ENCODE measurements at regions not wholly inside any gene's neighbourhood (a gene's known extent, or its start where the extent isn't known, plus 50 kb on each side); places are given as distances from the start of the nearest gene placed in this dataset.

GRCh38 chr4:180437601-180438000, 1805.6 kb upstream of the TENM3 start:
- no peak for DNase-seq (ENCODE audit: unreplicated experiment)
- H3K4me1 Mint-ChIP-seq (ENCODE audit: insufficient read depth, unreplicated experiment), result no peaks in the 10 kb centered on the region
- H3K36me3 Mint-ChIP-seq (ENCODE audit: insufficient read depth, unreplicated experiment), result no peaks in the 10 kb centered on the region
- CTCF ChIA-PET, result interaction anchor here (0.6 to 1.7 kb wide), 3 partner anchors 12 to 233 kb away, joined by 3 to 4 read pairs (median 3); no protein-coding TSS in a partner anchor
- POLR2A ChIA-PET, result no interaction called here
- no peak for TF ChIP-seq CTCF (IDR thresholded peaks at IDR 0.05; ENCODE audit: unreplicated experiment)
- H3K27ac Mint-ChIP-seq (ENCODE audit: low read depth, unreplicated experiment), result no peak overlapping the region
- H3K27me3 Mint-ChIP-seq (ENCODE audit: insufficient read depth, unreplicated experiment), result no peaks in the 10 kb centered on the region
- no peaks in the 10 kb centered on the region for H3K9me3 Mint-ChIP-seq (ENCODE audit: unreplicated experiment)
- intact Hi-C loops (cut with micrococcal nuclease), result no loop called here
- BruUV-seq (replicated peaks), result no TSS peak
- H3K4me3 Mint-ChIP-seq (ENCODE audit: unreplicated experiment), result no peak overlapping the region

GRCh38 chr4:180448306-180448705, 1794.9 kb upstream of the TENM3 start:
- H3K27me3 Mint-ChIP-seq (ENCODE audit: insufficient read depth, unreplicated experiment), result no peaks in the 10 kb centered on the region
- H3K9me3 Mint-ChIP-seq (ENCODE audit: unreplicated experiment), result no peaks in the 10 kb centered on the region
- BruUV-seq (replicated peaks), result no TSS peak
- no peak for DNase-seq (ENCODE audit: unreplicated experiment)
- no peak overlapping the region for H3K27ac Mint-ChIP-seq (ENCODE audit: low read depth, unreplicated experiment)
- POLR2A ChIA-PET, result interaction anchor here (1.1 to 1.6 kb wide), 2 partner anchors 42 to 217 kb away, joined by 3 read pairs; no protein-coding TSS in a partner anchor
- no peak overlapping the region for H3K4me3 Mint-ChIP-seq (ENCODE audit: unreplicated experiment)
- CTCF ChIA-PET, result interaction anchor here (0.7 to 5.0 kb wide), 7 partner anchors 10 to 1419 kb away, joined by 3 to 38 read pairs (median 4); no protein-coding TSS in a partner anchor
- intact Hi-C loops (cut with micrococcal nuclease), result no loop called here
- H3K36me3 Mint-ChIP-seq (ENCODE audit: insufficient read depth, unreplicated experiment), result no peaks in the 10 kb centered on the region
- H3K4me1 Mint-ChIP-seq (ENCODE audit: insufficient read depth, unreplicated experiment), result no peaks in the 10 kb centered on the region
- no peak for TF ChIP-seq CTCF (IDR thresholded peaks at IDR 0.05; ENCODE audit: unreplicated experiment)

GRCh38 chr4:180449395-180449956, 1793.7 kb upstream of the TENM3 start:
- no TSS peak for BruUV-seq (replicated peaks)
- no peaks in the 10 kb centered on the region for H3K4me1 Mint-ChIP-seq (ENCODE audit: insufficient read depth, unreplicated experiment)
- peak; percentile 77 for DNase-seq (ENCODE audit: unreplicated experiment)
- H3K27me3 Mint-ChIP-seq (ENCODE audit: insufficient read depth, unreplicated experiment), result no peaks in the 10 kb centered on the region
- H3K36me3 Mint-ChIP-seq (ENCODE audit: insufficient read depth, unreplicated experiment), result no peaks in the 10 kb centered on the region
- H3K4me3 Mint-ChIP-seq (ENCODE audit: unreplicated experiment), result peak overlapping the region; percentile 19
- peak; percentile 69 for TF ChIP-seq CTCF (IDR thresholded peaks at IDR 0.05; ENCODE audit: unreplicated experiment)
- ChIA-PET POLR2A (interaction anchor here (1.6 kb wide), 1 partner anchor 41 kb away, joined by 3 read pairs; no protein-coding TSS in a partner anchor), CTCF (interaction anchor here (0.5 to 5.0 kb wide), 16 partner anchors 9 to 583 kb away, joined by 3 to 38 read pairs (median 3); no protein-coding TSS in a partner anchor)
- intact Hi-C loops (cut with micrococcal nuclease), result loop anchor here (1.0 kb wide), 2 partner anchors 192 to 215 kb away; no protein-coding TSS in a partner anchor
- H3K9me3 Mint-ChIP-seq (ENCODE audit: unreplicated experiment), result no peaks in the 10 kb centered on the region
- no peak overlapping the region for H3K27ac Mint-ChIP-seq (ENCODE audit: low read depth, unreplicated experiment)

- ChIA-PET CTCF (no interaction called here), POLR2A (no interaction called here)
- no peaks in the 10 kb centered on the region for H3K27me3 Mint-ChIP-seq (ENCODE audit: insufficient read depth, unreplicated experiment)
- TF ChIP-seq CTCF (IDR thresholded peaks at IDR 0.05; ENCODE audit: unreplicated experiment), result no peak
- no peak overlapping the region for H3K4me3 Mint-ChIP-seq (ENCODE audit: unreplicated experiment)
- H3K27ac Mint-ChIP-seq (ENCODE audit: low read depth, unreplicated experiment), result no peak overlapping the region
- no peak for DNase-seq (ENCODE audit: unreplicated experiment)
- no peaks in the 10 kb centered on the region for H3K4me1 Mint-ChIP-seq (ENCODE audit: insufficient read depth, unreplicated experiment)
- H3K36me3 Mint-ChIP-seq (ENCODE audit: insufficient read depth, unreplicated experiment), result no peaks in the 10 kb centered on the region
- intact Hi-C loops (cut with micrococcal nuclease), result no loop called here
- H3K9me3 Mint-ChIP-seq (ENCODE audit: unreplicated experiment), result no peaks in the 10 kb centered on the region
- no TSS peak for BruUV-seq (replicated peaks)
Observed at GRCh38 chr4:180455226-180455625, 1788.0 kb upstream of the TENM3 start.
